SK-N-MC (cell line): ENCODE measurements at regions not wholly inside any gene's neighbourhood (a gene's known extent, or its start where the extent isn't known, plus 50 kb on each side); places are given as distances from the start of the nearest gene placed in this dataset.

ENCODE experiments used
- EZH2 ChIP-seq: fragments of 200-600 bp; sonication (generic); IDR thresholded peaks from one replicate; pipeline ENCODE4 v1.6.1; 2017; ENCODE audit warnings: antibody characterized with exemption
- FOXP2 ChIP-seq: optimal IDR thresholded peaks from 2 replicates; pipeline ENCODE3; 2011; ENCODE audit warnings: mild to moderate bottlenecking, moderate library complexity; ENCODE audit not compliant: insufficient read depth; ENCODE audit errors: extremely low read length, control extremely low read depth
- POLR2AphosphoS5 ChIP-seq: IDR thresholded peaks from 2 replicates; pipeline ENCODE4 v1.6.1; 2012; ENCODE audit warnings: mild to moderate bottlenecking, low read depth, low read length, borderline replicate concordance

DNA sequence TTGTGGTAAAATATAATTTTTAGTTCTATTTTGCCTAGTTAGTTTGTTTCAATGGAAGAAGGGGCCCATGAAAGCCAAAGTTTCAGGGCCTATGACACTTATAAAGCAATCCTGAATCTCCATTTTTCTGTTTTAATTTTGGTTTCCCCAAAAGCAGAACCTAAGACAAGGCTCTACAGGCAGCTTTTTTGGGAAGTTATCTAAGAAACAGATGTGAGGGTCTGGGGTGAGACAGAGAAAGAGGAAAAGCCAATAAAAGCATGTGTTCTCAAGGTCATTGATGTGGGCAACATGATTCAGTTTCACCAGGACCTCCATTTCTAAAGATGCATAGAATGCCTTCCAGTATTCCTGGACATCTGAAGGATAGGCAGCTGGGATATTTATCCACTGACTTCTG, 598.5 kb downstream of the PDCD6IP start:
- TF ChIP-seq POLR2AphosphoS5 (no peak), EZH2 (no peak), FOXP2 (no peak)
